LNCaP clone FGC (cell line): ENCODE measurements at regions not wholly inside any gene's neighbourhood (a gene's known extent, or its start where the extent isn't known, plus 50 kb on each side); places are given as distances from the start of the nearest gene placed in this dataset.
"Not testable (repeated sequence)": the region's sequence is repeated elsewhere in the genome, so short reads cannot be mapped to it uniquely, and the experiment has no call there.

Experiments
- DNase-seq: peaks from one replicate; pipeline ENCODE4 v3.0.0-alpha.2; 2011; ENCODE audit warnings: low read depth
- H3K4me3 ChIP-seq: 2 replicates; pipeline ENCODE4 v1.5.1; 2011; ENCODE audit warnings: mild to moderate bottlenecking, low read depth, low read length, control low read depth
- CTCF ChIP-seq: IDR thresholded peaks from 2 replicates; pipeline ENCODE4 v1.5.1; 2012; ENCODE audit warnings: mild to moderate bottlenecking; ENCODE audit not compliant: control insufficient read depth, insufficient read depth; ENCODE audit errors: extremely low read depth

- not testable (repeated sequence) for DNase-seq, H3K4me3 ChIP-seq
Measured at GRCh38 chr2:76697439-76697838, 824.7 kb downstream of the LRRTM4 start.

- DNase-seq, result no peak
- TF ChIP-seq CTCF, result no peak
- H3K4me3 ChIP-seq, result no peak overlapping the region
Measured at GRCh38 chr2:76692908-76693307, 829.3 kb downstream of the LRRTM4 start.

- no peak overlapping the region for H3K4me3 ChIP-seq
- DNase-seq, result no peak
- TF ChIP-seq CTCF, result no peak
Measured at GRCh38 chr2:76688732-76689131, 833.4 kb downstream of the LRRTM4 start.

- no peak for DNase-seq
- no peak overlapping the region for H3K4me3 ChIP-seq
- no peak for TF ChIP-seq CTCF
Measured at GRCh38 chr2:76687923-76688322, 834.3 kb downstream of the LRRTM4 start.

GRCh38 chr2:76684756-76685155 is 837.4 kb downstream of the LRRTM4 start:
- TF ChIP-seq CTCF, result no peak
- no peak for DNase-seq
- no peak overlapping the region for H3K4me3 ChIP-seq

GRCh38 chr2:76679025-76679396 is 843.2 kb downstream of the LRRTM4 start:
- DNase-seq, result no peak
- no peak overlapping the region for H3K4me3 ChIP-seq
- no peak for TF ChIP-seq CTCF

- no peak for TF ChIP-seq CTCF
- H3K4me3 ChIP-seq, result no peak overlapping the region
- DNase-seq, result no peak
Measured at GRCh38 chr2:76678383-76679024, 843.7 kb downstream of the LRRTM4 start.
